A673 (cell line): ENCODE measurements at regions not wholly inside any gene's neighbourhood (a gene's known extent, or its start where the extent isn't known, plus 50 kb on each side); places are given as distances from the start of the nearest gene placed in this dataset.
A peak's percentile ranks its signal among the peaks of the same experiment; 100 is the strongest.

Experiments used
- BruUV-seq: library from RNA; stranded (reverse); fragments of 400-500 nt; replicated peaks from 2 replicates; lab custom pipeline; 2021; lab: Mats Ljungman, UMichigan
- CTCF ChIA-PET: fragments of 300-600 bp; sonication (Branson Sonifier 250); formaldehyde crosslinking; loops from one replicate; lab custom pipeline; 2022; ENCODE audit warnings: antibody characterized with exemption; lab: Charles Lee
- POLR2A ChIA-PET: fragments of 300-600 bp; sonication (Branson Sonifier 250); formaldehyde crosslinking; loops from one replicate; lab custom pipeline; 2022; ENCODE audit warnings: antibody characterized with exemption; ENCODE audit not compliant: low non-redundant PET; lab: Charles Lee
- DNase-seq: peaks from one replicate; pipeline ENCODE4 v3.0.0-alpha.2; 2015; ENCODE audit warnings: low spot score
- H3K27ac ChIP-seq: fragments of 200-600 bp; sonication (generic); 2 replicates; pipeline ENCODE4 v1.5.1; 2016; ENCODE audit warnings: mixed run types, low read depth, mild to moderate bottlenecking, mixed read lengths, antibody characterized with exemption, low read length; ENCODE audit not compliant: poor library complexity, severe bottlenecking
- H3K27me3 ChIP-seq: fragments of 200-600 bp; sonication (generic); replicated peaks from 2 replicates; pipeline ENCODE4 v1.6.1; 2017; ENCODE audit warnings: mixed run types, low read depth, mild to moderate bottlenecking, mixed read lengths, antibody characterized with exemption, low read length; ENCODE audit not compliant: insufficient read depth, poor library complexity
- H3K36me3 ChIP-seq: fragments of 200-600 bp; sonication (generic); 2 replicates; pipeline ENCODE4 v1.6.1; 2016; ENCODE audit warnings: mixed run types, mild to moderate bottlenecking, mixed read lengths, antibody characterized with exemption, low read length; ENCODE audit not compliant: insufficient read depth, poor library complexity, severe bottlenecking
- H3K4me1 ChIP-seq: fragments of 200-600 bp; sonication (generic); 2 replicates; pipeline ENCODE4 v1.6.1; 2017; ENCODE audit warnings: mixed run types, mild to moderate bottlenecking, mixed read lengths, antibody characterized with exemption, low read length; ENCODE audit not compliant: insufficient read depth, poor library complexity, severe bottlenecking
- H3K4me3 ChIP-seq: fragments of 200-600 bp; sonication (generic); 2 replicates; pipeline ENCODE4 v1.5.1; 2016; ENCODE audit warnings: low read depth, mixed run types, mild to moderate bottlenecking, mixed read lengths, low read length; ENCODE audit not compliant: poor library complexity, severe bottlenecking
- H3K9me3 ChIP-seq: fragments of 200-600 bp; sonication (generic); 2 replicates; pipeline ENCODE4 v1.6.1; 2016; ENCODE audit warnings: mixed run types, low read depth, mild to moderate bottlenecking, mixed read lengths, antibody characterized with exemption, low read length; ENCODE audit not compliant: poor library complexity, severe bottlenecking
- EZH2 ChIP-seq: fragments of 200-600 bp; sonication (generic); IDR thresholded peaks from 2 replicates; pipeline ENCODE4 v1.6.1; 2017; ENCODE audit warnings: borderline replicate concordance, low read depth, mild to moderate bottlenecking, mixed read lengths, antibody characterized with exemption, low read length; ENCODE audit not compliant: poor library complexity, severe bottlenecking
- intact Hi-C: fragments of 100-400 bp; cut with micrococcal nuclease; formaldehyde crosslinking; loops from one replicate; pipeline ENCODE4 v1.10.0; 2022; ENCODE audit not compliant: unreplicated experiment
- TF ChIP-seq, protein P1 (sequence below): fragments of 300-800, 200-600 bp; sonication (generic); conservative IDR thresholded peaks from 2 replicates; pipeline ENCODE4 v1.5.1; 2017; ENCODE audit warnings: low read depth, mild to moderate bottlenecking, antibody characterized with exemption, low read length, moderate library complexity, mixed read lengths

- TF ChIP-seq EZH2: no peak
- TF ChIP-seq, protein P1, sequence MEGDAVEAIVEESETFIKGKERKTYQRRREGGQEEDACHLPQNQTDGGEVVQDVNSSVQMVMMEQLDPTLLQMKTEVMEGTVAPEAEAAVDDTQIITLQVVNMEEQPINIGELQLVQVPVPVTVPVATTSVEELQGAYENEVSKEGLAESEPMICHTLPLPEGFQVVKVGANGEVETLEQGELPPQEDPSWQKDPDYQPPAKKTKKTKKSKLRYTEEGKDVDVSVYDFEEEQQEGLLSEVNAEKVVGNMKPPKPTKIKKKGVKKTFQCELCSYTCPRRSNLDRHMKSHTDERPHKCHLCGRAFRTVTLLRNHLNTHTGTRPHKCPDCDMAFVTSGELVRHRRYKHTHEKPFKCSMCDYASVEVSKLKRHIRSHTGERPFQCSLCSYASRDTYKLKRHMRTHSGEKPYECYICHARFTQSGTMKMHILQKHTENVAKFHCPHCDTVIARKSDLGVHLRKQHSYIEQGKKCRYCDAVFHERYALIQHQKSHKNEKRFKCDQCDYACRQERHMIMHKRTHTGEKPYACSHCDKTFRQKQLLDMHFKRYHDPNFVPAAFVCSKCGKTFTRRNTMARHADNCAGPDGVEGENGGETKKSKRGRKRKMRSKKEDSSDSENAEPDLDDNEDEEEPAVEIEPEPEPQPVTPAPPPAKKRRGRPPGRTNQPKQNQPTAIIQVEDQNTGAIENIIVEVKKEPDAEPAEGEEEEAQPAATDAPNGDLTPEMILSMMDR: no peak
- no peaks in the 10 kb centered on the region for H3K4me1 ChIP-seq
- no peak overlapping the region for H3K4me3 ChIP-seq
- peak; percentile 22 for DNase-seq
- no peaks in the 10 kb centered on the region for H3K9me3 ChIP-seq
- no TSS peak for BruUV-seq
- ChIA-PET CTCF (no interaction called here), POLR2A (no interaction called here)
- no peaks in the 10 kb centered on the region for H3K27me3 ChIP-seq
- H3K27ac ChIP-seq: no peak overlapping the region
- H3K36me3 ChIP-seq: no peaks in the 10 kb centered on the region
- intact Hi-C loops: no loop called here
Observed at GRCh38 chr7:35993676-35994606, 159.1 kb upstream of the EEPD1 start.

- BruUV-seq: no TSS peak
- Histone ChIP-seq H3K9me3 (no peaks in the 10 kb centered on the region), H3K27me3 (no peaks in the 10 kb centered on the region), H3K4me1 (no peaks in the 10 kb centered on the region), H3K4me3 (no peak overlapping the region), H3K36me3 (no peaks in the 10 kb centered on the region), H3K27ac (no peak overlapping the region)
- DNase-seq: no peak
- ChIA-PET POLR2A (no interaction called here), CTCF (interaction anchor here (0.7 kb wide), 1 partner anchor 297 kb away, joined by 3 read pairs; no protein-coding TSS in a partner anchor)
- TF ChIP-seq, protein P1: no peak
- no peak for TF ChIP-seq EZH2
- intact Hi-C loops: no loop called here
Observed at GRCh38 chr7:35995334-35995733, 157.7 kb upstream of the EEPD1 start.

- no TSS peak for BruUV-seq
Observed at GRCh38 chr7:35998481-35998880, 154.6 kb upstream of the EEPD1 start.

More at GRCh38 chr7:35998481-35998880, 154.6 kb upstream of the EEPD1 start:
- Histone ChIP-seq H3K36me3 (no peaks in the 10 kb centered on the region), H3K4me1 (no peaks in the 10 kb centered on the region), H3K27ac (no peak overlapping the region), H3K4me3 (no peak overlapping the region), H3K27me3 (no peaks in the 10 kb centered on the region), H3K9me3 (no peaks in the 10 kb centered on the region)
- TF ChIP-seq, protein P1: no peak
- no peak for TF ChIP-seq EZH2
- intact Hi-C loops: no loop called here
- DNase-seq: no peak
- ChIA-PET CTCF (no interaction called here), POLR2A (no interaction called here)
